Endodermal cell (in vitro differentiated cells): ENCODE measurements at regions not wholly inside any gene's neighbourhood (a gene's known extent, or its start where the extent isn't known, plus 50 kb on each side); places are given as distances from the start of the nearest gene placed in this dataset.

Experiments used
- DNase-seq: peaks from one replicate; pipeline ENCODE4 v3.0.0-alpha.2; 2017
- H3K27ac ChIP-seq: 2 replicates; pipeline ENCODE4 v1.5.1; 2013; ENCODE audit warnings: mild to moderate bottlenecking, low read depth, low read length, moderate library complexity
- H3K27me3 ChIP-seq: 2 replicates; pipeline ENCODE4 v1.6.1; 2013; ENCODE audit warnings: mild to moderate bottlenecking, low read length, moderate library complexity; ENCODE audit not compliant: insufficient read depth, control insufficient read depth, poor library complexity, severe bottlenecking
- H3K36me3 ChIP-seq: 2 replicates; pipeline ENCODE4 v1.7.0; 2013; ENCODE audit warnings: mild to moderate bottlenecking, low read length, moderate library complexity; ENCODE audit not compliant: control insufficient read depth, insufficient read depth
- H3K4me1 ChIP-seq: one replicate; pipeline ENCODE4 v1.7.0; 2013; ENCODE audit warnings: low read length; ENCODE audit not compliant: control insufficient read depth, insufficient read depth
- H3K4me3 ChIP-seq: 2 replicates; pipeline ENCODE4 v1.5.1; 2013; ENCODE audit warnings: mild to moderate bottlenecking, low read length, moderate library complexity
- H3K9ac ChIP-seq: 2 replicates; pipeline ENCODE4 v1.6.1; 2013; ENCODE audit warnings: mild to moderate bottlenecking, low read length, moderate library complexity; ENCODE audit not compliant: poor library complexity, severe bottlenecking; ENCODE audit errors: extremely low read depth
- H3K9me3 ChIP-seq: 2 replicates; pipeline ENCODE4 v1.6.1; 2013; ENCODE audit warnings: mild to moderate bottlenecking, low read length, moderate library complexity; ENCODE audit not compliant: control insufficient read depth
- H3K27ac Mint-ChIP-seq: 2 replicates; pipeline ENCODE4 v1.8.0; 2020; ENCODE audit warnings: mixed read lengths
- H3K27me3 Mint-ChIP-seq: 2 replicates; pipeline ENCODE4 v1.8.0; 2021; ENCODE audit warnings: mild to moderate bottlenecking, mixed read lengths; ENCODE audit not compliant: insufficient read depth
- H3K36me3 Mint-ChIP-seq: 2 replicates; pipeline ENCODE4 v1.8.0; 2020; ENCODE audit warnings: low read depth, mixed read lengths
- H3K4me1 Mint-ChIP-seq: 2 replicates; pipeline ENCODE4 v1.8.0; 2020; ENCODE audit warnings: mixed read lengths
- H3K4me3 Mint-ChIP-seq: 2 replicates; pipeline ENCODE4 v1.8.0; 2020; ENCODE audit warnings: mild to moderate bottlenecking, moderate library complexity, mixed read lengths
- H3K9me3 Mint-ChIP-seq: 2 replicates; pipeline ENCODE4 v1.8.0; 2020; ENCODE audit warnings: mild to moderate bottlenecking, mixed read lengths
- WGBS, 2 experiments: methylation state at CpG; one replicate each; pipeline versions ENCODE4 v1.1.5 to v1.1.7; 2013; ENCODE audit warnings: missing lambda C conversion rate in 2 of 2, mixed read lengths in 1 of 2; ENCODE audit not compliant: insufficient coverage in 1 of 2, insufficient read length in 1 of 2; 5-methylcytosine and 5-hydroxymethylcytosine counted together
- TF ChIP-seq, protein P1 (sequence below): fragments of 200-600 bp; sonication (generic); conservative IDR thresholded peaks from 2 replicates; pipeline ENCODE4 v1.5.0; 2021; ENCODE audit warnings: antibody characterized with exemption, mild to moderate bottlenecking

DNA sequence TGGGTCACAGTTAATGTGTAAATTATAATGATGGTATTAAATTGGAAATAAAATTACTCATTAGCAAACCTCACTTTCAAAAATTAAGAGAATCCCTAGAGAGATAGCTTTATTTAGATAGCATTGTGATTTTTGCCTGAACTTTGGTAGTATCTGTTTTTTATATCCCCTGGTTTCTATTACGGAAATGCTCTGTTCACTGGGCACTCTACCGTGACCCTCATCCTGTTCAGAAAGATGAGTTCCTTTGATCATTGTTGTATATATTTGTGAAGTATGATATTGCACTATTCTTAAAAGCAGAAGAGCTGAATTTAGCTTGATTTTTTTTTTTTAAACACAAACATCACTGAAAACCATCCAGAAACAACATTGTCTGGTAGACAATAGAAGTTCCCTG, 1143.8 kb upstream of the MAP3K7 start:
- 83 to 94% methylated on average over 2 of the region's 2 CpGs for WGBS, 2 experiments

DNA sequence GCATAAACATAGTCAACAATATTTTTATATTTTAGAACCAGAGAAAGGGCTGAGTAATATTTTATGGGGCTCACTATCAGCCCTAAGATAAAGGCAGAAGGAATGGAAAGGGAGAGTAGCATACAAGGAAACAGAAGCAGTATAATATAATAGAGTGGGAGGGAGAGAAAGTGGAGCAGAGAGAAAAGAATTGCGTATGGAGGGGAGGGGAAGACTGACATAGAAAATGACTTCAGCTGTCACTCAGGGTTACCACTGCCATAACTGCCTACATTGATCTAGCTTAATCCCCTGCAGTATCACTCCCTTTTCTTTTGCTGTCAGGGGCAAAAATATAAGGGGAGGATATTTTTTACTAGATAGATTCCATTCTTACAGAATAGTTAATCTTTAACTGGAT, 1133.5 kb upstream of the MAP3K7 start:
- Histone ChIP-seq H3K9me3 (no peaks in the 10 kb centered on the region), H3K36me3 (no peaks in the 10 kb centered on the region), H3K27me3 (no peaks in the 10 kb centered on the region), H3K4me3 (no peak overlapping the region), H3K27ac (no peak overlapping the region), H3K9ac (no peak overlapping the region), H3K4me1 (no peaks in the 10 kb centered on the region)
- no peak for DNase-seq
- no peak overlapping the region for H3K4me3 Mint-ChIP-seq
- 94% methylated on average over 1 of the region's 1 CpG; no CpG with 5 or more reads in 1 of the 2 experiments for WGBS, 2 experiments
- no peaks in the 10 kb centered on the region for H3K27me3 Mint-ChIP-seq
- H3K36me3 Mint-ChIP-seq: no peaks in the 10 kb centered on the region
- H3K9me3 Mint-ChIP-seq: no peaks in the 10 kb centered on the region
- no peaks in the 10 kb centered on the region for H3K4me1 Mint-ChIP-seq
- no peak overlapping the region for H3K27ac Mint-ChIP-seq
- TF ChIP-seq, protein P1, sequence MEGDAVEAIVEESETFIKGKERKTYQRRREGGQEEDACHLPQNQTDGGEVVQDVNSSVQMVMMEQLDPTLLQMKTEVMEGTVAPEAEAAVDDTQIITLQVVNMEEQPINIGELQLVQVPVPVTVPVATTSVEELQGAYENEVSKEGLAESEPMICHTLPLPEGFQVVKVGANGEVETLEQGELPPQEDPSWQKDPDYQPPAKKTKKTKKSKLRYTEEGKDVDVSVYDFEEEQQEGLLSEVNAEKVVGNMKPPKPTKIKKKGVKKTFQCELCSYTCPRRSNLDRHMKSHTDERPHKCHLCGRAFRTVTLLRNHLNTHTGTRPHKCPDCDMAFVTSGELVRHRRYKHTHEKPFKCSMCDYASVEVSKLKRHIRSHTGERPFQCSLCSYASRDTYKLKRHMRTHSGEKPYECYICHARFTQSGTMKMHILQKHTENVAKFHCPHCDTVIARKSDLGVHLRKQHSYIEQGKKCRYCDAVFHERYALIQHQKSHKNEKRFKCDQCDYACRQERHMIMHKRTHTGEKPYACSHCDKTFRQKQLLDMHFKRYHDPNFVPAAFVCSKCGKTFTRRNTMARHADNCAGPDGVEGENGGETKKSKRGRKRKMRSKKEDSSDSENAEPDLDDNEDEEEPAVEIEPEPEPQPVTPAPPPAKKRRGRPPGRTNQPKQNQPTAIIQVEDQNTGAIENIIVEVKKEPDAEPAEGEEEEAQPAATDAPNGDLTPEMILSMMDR: no peak

More for the DNA sequence above, 1143.8 kb upstream of the MAP3K7 start:
- H3K27ac ChIP-seq: no peak overlapping the region
- no peaks in the 10 kb centered on the region for H3K9me3 Mint-ChIP-seq
- no peak overlapping the region for H3K9ac ChIP-seq
- no peaks in the 10 kb centered on the region for H3K4me1 Mint-ChIP-seq
- no peaks in the 10 kb centered on the region for H3K36me3 Mint-ChIP-seq
- DNase-seq: no peak
- H3K4me1 ChIP-seq: no peaks in the 10 kb centered on the region
- TF ChIP-seq, protein P1: no peak
- no peak overlapping the region for H3K4me3 Mint-ChIP-seq
- H3K4me3 ChIP-seq: no peak overlapping the region
- no peaks in the 10 kb centered on the region for H3K27me3 ChIP-seq
- H3K9me3 ChIP-seq: no peaks in the 10 kb centered on the region
- no peaks in the 10 kb centered on the region for H3K36me3 ChIP-seq
- H3K27me3 Mint-ChIP-seq: no peaks in the 10 kb centered on the region
- H3K27ac Mint-ChIP-seq: no peak overlapping the region

DNA sequence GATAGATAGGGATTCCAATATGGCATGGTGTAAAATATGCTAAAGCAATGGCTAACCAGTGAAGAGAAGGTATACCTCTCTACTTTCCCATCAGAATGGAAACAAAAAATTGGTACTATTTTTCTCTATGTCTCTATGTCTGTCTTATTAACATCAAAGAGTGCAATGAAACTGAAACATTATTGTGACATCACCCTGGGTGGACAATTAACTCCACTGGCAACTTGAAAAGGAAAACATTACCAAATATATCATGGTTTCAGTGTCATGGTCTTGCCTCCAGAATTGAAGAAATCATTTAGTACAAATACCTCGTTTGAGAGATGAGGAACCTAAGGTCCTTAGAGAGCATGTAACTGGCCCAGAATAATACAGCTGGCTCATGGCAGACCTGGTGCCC, 1132.5 kb upstream of the MAP3K7 start:
- H3K36me3 ChIP-seq: no peaks in the 10 kb centered on the region
- no peaks in the 10 kb centered on the region for H3K27me3 Mint-ChIP-seq
- no peaks in the 10 kb centered on the region for H3K27me3 ChIP-seq
- H3K27ac ChIP-seq: no peak overlapping the region
- TF ChIP-seq, protein P1: no peak
- H3K4me3 ChIP-seq: no peak overlapping the region
- H3K27ac Mint-ChIP-seq: no peak overlapping the region
- no peaks in the 10 kb centered on the region for H3K9me3 Mint-ChIP-seq
- no peaks in the 10 kb centered on the region for H3K36me3 Mint-ChIP-seq
- H3K4me1 ChIP-seq: no peaks in the 10 kb centered on the region
- H3K4me3 Mint-ChIP-seq: no peak overlapping the region
- no peak for DNase-seq
- H3K4me1 Mint-ChIP-seq: no peaks in the 10 kb centered on the region
- H3K9me3 ChIP-seq: no peaks in the 10 kb centered on the region
- 73 to 75% methylated on average over 1 of the region's 1 CpG for WGBS, 2 experiments
- H3K9ac ChIP-seq: no peak overlapping the region
